Neuronal stem cell (in vitro differentiated cells): ENCODE measurements at regions not wholly inside any gene's neighbourhood (a gene's known extent, or its start where the extent isn't known, plus 50 kb on each side); places are given as distances from the start of the nearest gene placed in this dataset.
"Not testable (repeated sequence)": the region's sequence is repeated elsewhere in the genome, so short reads cannot be mapped to it uniquely, and the experiment has no call there.

Experiments used
- DNase-seq: peaks from one replicate; pipeline ENCODE4 v3.0.0-alpha.2; 2013; ENCODE audit warnings: low spot score
- H2AFZ ChIP-seq: one replicate; pipeline ENCODE4 v1.6.1; 2013; ENCODE audit warnings: mild to moderate bottlenecking, low read length, inconsistent platforms
- H2AK5ac ChIP-seq: 2 replicates; pipeline ENCODE4 v1.6.1; 2013; ENCODE audit warnings: low read depth, mild to moderate bottlenecking, inconsistent platforms, low read length, moderate library complexity, mixed read lengths
- H2BK120ac ChIP-seq: 2 replicates; pipeline ENCODE4 v1.6.1; 2013; ENCODE audit warnings: low read depth, mild to moderate bottlenecking, inconsistent platforms, low read length, moderate library complexity, mixed read lengths
- H2BK12ac ChIP-seq: one replicate; pipeline ENCODE4 v1.6.1; 2013; ENCODE audit warnings: low read length, inconsistent platforms
- H2BK15ac ChIP-seq: 2 replicates; pipeline ENCODE4 v1.6.1; 2013; ENCODE audit warnings: mild to moderate bottlenecking, low read length, inconsistent platforms, mixed read lengths
- H2BK5ac ChIP-seq: one replicate; pipeline ENCODE4 v1.6.1; 2013; ENCODE audit warnings: inconsistent platforms, mild to moderate bottlenecking, low read length, moderate library complexity
- H3K14ac ChIP-seq: one replicate; pipeline ENCODE4 v1.6.1; 2013; ENCODE audit warnings: low read length, inconsistent platforms
- H3K18ac ChIP-seq: 2 replicates; pipeline ENCODE4 v1.6.1; 2013; ENCODE audit warnings: low read length, inconsistent platforms
- H3K23ac ChIP-seq: 2 replicates; pipeline ENCODE4 v1.6.1; 2013; ENCODE audit warnings: low read depth, mild to moderate bottlenecking, mixed read lengths, low read length, inconsistent platforms; ENCODE audit not compliant: poor library complexity
- H3K27ac ChIP-seq: replicated peaks from 3 replicates; pipeline ENCODE4 v1.5.1; 2013; ENCODE audit warnings: low read length, inconsistent platforms
- H3K27me3 ChIP-seq, 3 experiments: 2 replicates each; pipeline ENCODE4 v1.6.1; 2013; ENCODE audit warnings: low read length in 3 of 3, mild to moderate bottlenecking in 2 of 3, inconsistent platforms in 1 of 3, low read depth in 1 of 3, mixed read lengths in 1 of 3, moderate library complexity in 1 of 3; ENCODE audit not compliant: control insufficient read depth in 3 of 3, insufficient read depth in 3 of 3
- H3K36me3 ChIP-seq, 2 donors: replicated peaks in 1 of 2; 2 replicates each; pipeline ENCODE4 v1.6.1; 2013; ENCODE audit warnings: low read length in 2 of 2; ENCODE audit not compliant: control insufficient read depth in 2 of 2, insufficient read depth in 2 of 2
- H3K4ac ChIP-seq: 2 replicates; pipeline ENCODE4 v1.6.1; 2013; ENCODE audit warnings: inconsistent platforms, mild to moderate bottlenecking, low read length, moderate library complexity
- H3K4me1 ChIP-seq, 2 donors: 1 replicate in 1 of 2; 2 replicates in 1 of 2; pipeline ENCODE4 v1.6.1; 2013; ENCODE audit warnings: low read length in 2 of 2, low read depth in 1 of 2; ENCODE audit not compliant: control insufficient read depth in 2 of 2, insufficient read depth in 1 of 2
- H3K4me2 ChIP-seq: one replicate; pipeline ENCODE4 v1.6.1; 2013; ENCODE audit warnings: mild to moderate bottlenecking, low read length, inconsistent platforms; ENCODE audit not compliant: insufficient read depth, poor library complexity, severe bottlenecking
- H3K4me3 ChIP-seq, 2 donors: 2 replicates each; pipeline ENCODE4 v1.5.1; 2013; ENCODE audit warnings: low read length in 2 of 2, mild to moderate bottlenecking in 2 of 2, inconsistent platforms in 1 of 2, moderate library complexity in 1 of 2
- H3K79me1 ChIP-seq: one replicate; pipeline ENCODE4 v1.6.1; 2013; ENCODE audit warnings: low read depth, mild to moderate bottlenecking, inconsistent platforms, low read length, moderate library complexity
- H3K9ac ChIP-seq: one replicate; pipeline ENCODE4 v1.6.1; 2013; ENCODE audit warnings: mild to moderate bottlenecking, low read depth, low read length, inconsistent platforms; ENCODE audit not compliant: poor library complexity
- H3K9me3 ChIP-seq, 2 donors: replicated peaks in 1 of 2; 2 replicates each; pipeline versions ENCODE3 to v1.6.1; 2013; ENCODE audit warnings: low read length in 2 of 2, mild to moderate bottlenecking in 2 of 2, inconsistent platforms in 1 of 2, low read depth in 1 of 2, mixed read lengths in 1 of 2, moderate library complexity in 1 of 2; ENCODE audit not compliant: control insufficient read depth in 2 of 2, insufficient read depth in 1 of 2
- H4K8ac ChIP-seq: one replicate; pipeline ENCODE4 v1.6.1; 2013; ENCODE audit warnings: low read depth, mild to moderate bottlenecking, inconsistent platforms, low read length, moderate library complexity
- H4K91ac ChIP-seq: one replicate; pipeline ENCODE4 v1.6.1; 2013; ENCODE audit warnings: low read length, low read depth, mild to moderate bottlenecking, inconsistent platforms; ENCODE audit not compliant: poor library complexity
- WGBS, 2 donors: extraction: QIAGEN DNeasy Blood & Tissue Kit; methylation state at CpG; one replicate each; pipeline ENCODE4 v1.1.7; 2013; ENCODE audit warnings: missing lambda C conversion rate in 2 of 2, mixed read lengths in 1 of 2; ENCODE audit not compliant: insufficient read length in 2 of 2, insufficient replicate concordance in 1 of 2; ENCODE audit errors: extremely low coverage in 2 of 2; 5-methylcytosine and 5-hydroxymethylcytosine counted together

DNA sequence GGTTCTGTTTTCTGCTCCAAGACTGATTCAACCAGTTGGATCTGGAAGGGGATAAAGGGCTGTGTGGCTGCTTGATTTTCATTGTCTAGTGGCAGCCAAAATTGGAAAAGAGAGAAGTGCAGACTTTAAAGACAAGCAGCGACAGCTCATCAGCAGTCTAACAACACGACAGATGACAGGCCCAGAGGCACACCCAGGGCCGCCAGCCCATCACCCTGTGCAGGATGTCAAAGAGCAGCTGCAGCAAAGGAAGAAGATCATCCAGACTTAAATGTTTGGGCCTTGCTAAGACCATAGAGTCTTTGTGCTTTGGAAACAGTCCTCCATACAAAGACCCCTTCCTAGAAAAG lies 421.0 kb upstream of the KLF12 start:
- no peak overlapping the region for H3K9ac ChIP-seq
- no peaks in the 10 kb centered on the region for H3K27me3 ChIP-seq
- no peak for DNase-seq
- no peak overlapping the region for H2AK5ac ChIP-seq
- H2BK15ac ChIP-seq, result no peak overlapping the region
- H3K79me1 ChIP-seq, result no peaks in the 10 kb centered on the region
- no peak overlapping the region for H3K4me3 ChIP-seq
- no peak overlapping the region for H3K27ac ChIP-seq
- no peaks in the 10 kb centered on the region for H3K36me3 ChIP-seq
- no peak overlapping the region for H3K4ac ChIP-seq
- no peak overlapping the region for H4K91ac ChIP-seq
- peak overlapping the region; percentile 83 for H2AFZ ChIP-seq
- no peak overlapping the region for H2BK12ac ChIP-seq
- no peak overlapping the region for H4K8ac ChIP-seq
- no CpG with 5 or more reads among the region's 3 CpGs for WGBS, 2 donors
- peaks cover 4 to 18% of the 10 kb centered on the region in 2 donors for H3K4me1 ChIP-seq
- H3K14ac ChIP-seq, result no peak overlapping the region
- H2BK120ac ChIP-seq, result no peak overlapping the region
- H3K23ac ChIP-seq, result no peak overlapping the region
- H3K4me2 ChIP-seq, result no peak overlapping the region
- H3K18ac ChIP-seq, result no peak overlapping the region
- peaks cover 0 to 7% of the 10 kb centered on the region in 2 donors for H3K9me3 ChIP-seq
- no peak overlapping the region for H2BK5ac ChIP-seq

DNA sequence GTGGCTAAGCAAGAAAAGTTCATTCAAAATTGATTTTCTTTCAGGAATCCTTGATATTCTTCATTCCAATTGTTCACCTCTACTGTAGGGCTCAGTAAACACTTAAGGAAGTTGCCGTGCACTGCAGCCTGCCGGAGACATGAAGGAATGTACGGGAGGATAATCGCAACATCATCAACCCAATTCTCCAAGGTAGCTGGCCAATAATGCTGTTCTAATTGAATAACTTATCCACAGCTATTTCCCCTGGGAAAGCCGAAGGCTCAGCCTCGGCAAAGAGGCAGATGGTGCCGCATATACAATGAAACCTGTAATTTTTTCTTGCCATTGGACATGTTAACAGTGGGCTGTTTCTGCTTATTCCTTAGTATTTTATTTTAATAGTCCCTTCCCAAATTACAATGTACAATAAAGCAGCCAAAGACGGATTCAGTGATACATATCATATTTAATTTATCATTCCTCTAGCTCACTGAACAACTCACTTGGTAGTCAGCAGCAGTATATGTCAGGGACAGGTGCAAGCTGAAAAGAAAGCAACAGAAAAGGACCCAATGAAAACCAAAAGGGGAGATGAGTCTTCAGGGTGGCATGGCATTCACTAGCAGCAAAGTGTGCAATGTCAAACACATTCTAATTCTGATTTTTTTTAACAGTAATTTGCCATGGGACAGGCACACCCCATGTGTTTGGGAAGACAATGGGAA lies 420.5 kb upstream of the KLF12 start:
- Histone ChIP-seq H3K27ac (no peak overlapping the region), H3K23ac (no peak overlapping the region), H3K18ac (no peak overlapping the region), H3K4me2 (no peak overlapping the region), H3K14ac (no peak overlapping the region), H2BK12ac (no peak overlapping the region), H2AK5ac (no peak overlapping the region), H3K4me1 (peaks cover 4 to 18% of the 10 kb centered on the region in 2 donors), H3K4me3 (no peak overlapping the region), H3K9ac (no peak overlapping the region), H2AFZ (peak overlapping the region; percentile 83), H4K91ac (no peak overlapping the region), H2BK15ac (no peak overlapping the region), H3K27me3 (no peaks in the 10 kb centered on the region), H3K79me1 (no peaks in the 10 kb centered on the region), H2BK120ac (no peak overlapping the region), H4K8ac (no peak overlapping the region), H3K4ac (no peak overlapping the region), H3K36me3 (no peaks in the 10 kb centered on the region), H3K9me3 (peaks cover 0 to 7% of the 10 kb centered on the region in 2 donors), H2BK5ac (no peak overlapping the region)
- WGBS, 2 donors, result no CpG with 5 or more reads among the region's 8 CpGs
- DNase-seq, result no peak

DNA sequence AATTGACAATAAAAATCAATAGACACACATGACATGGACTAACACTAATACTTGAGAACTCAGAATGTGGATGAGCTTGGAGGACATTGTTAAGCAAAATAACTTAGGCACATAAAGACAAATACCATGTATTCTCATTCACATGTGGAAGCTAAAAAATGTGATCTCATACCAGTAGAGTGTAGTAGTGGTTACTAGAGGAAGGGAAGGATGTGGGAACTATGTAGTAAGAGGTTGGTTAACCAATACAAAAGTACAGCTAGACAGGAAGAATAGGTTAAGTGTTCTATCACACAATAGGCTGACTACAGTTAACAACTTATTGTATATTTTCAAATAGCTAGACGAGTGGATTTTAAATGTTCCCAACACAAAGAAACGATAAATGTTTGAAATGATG lies 415.8 kb upstream of the KLF12 start:
- Histone ChIP-seq H4K8ac (no peak overlapping the region), H3K9ac (no peak overlapping the region), H3K27me3 (no peaks in the 10 kb centered on the region), H2BK5ac (no peak overlapping the region), H3K18ac (no peak overlapping the region), H2BK15ac (no peak overlapping the region), H4K91ac (no peak overlapping the region), H3K4me3 (no peak overlapping the region), H3K4me1 (peaks cover under 1 to 8% of the 10 kb centered on the region in 2 donors), H2BK120ac (no peak overlapping the region), H3K36me3 (no peaks in the 10 kb centered on the region), H3K4ac (no peak overlapping the region), H2AK5ac (no peak overlapping the region), H3K23ac (no peak overlapping the region), H3K4me2 (no peak overlapping the region), H3K27ac (no peak overlapping the region), H2AFZ (peak overlapping the region; percentile 24), H2BK12ac (no peak overlapping the region), H3K14ac (no peak overlapping the region), H3K9me3 (peaks cover 0 to 3% of the 10 kb centered on the region in 2 donors), H3K79me1 (no peaks in the 10 kb centered on the region)
- no CpG with 5 or more reads among the region's 2 CpGs for WGBS, 2 donors
- no peak for DNase-seq

DNA sequence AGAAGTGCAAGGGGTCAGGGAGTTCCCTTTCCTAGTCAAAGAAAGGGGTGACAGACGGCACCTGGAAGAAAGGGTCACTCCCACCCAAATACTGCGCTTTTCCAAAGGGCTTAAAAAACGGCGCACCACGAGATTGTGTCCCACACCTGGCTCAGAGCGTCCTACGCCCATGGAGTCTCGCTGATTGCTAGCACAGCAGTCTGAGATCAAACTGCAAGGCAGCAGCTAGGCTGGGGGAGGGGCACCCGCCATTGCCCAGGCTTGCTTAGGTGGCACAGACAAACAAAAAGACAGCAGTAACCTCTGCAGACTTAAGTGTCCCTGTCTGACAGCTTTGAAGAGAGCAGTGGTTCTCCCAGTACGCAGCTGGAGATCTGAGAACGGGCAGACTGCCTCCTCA lies 402.4 kb upstream of the KLF12 start:
- not testable (repeated sequence) for H2BK12ac ChIP-seq, H2AK5ac ChIP-seq, H3K36me3 ChIP-seq, H3K14ac ChIP-seq, H3K79me1 ChIP-seq, H3K27me3 ChIP-seq, H3K4me2 ChIP-seq, H4K8ac ChIP-seq, H3K4me3 ChIP-seq, H3K9ac ChIP-seq, H3K4ac ChIP-seq, H2AFZ ChIP-seq, H2BK15ac ChIP-seq, H3K4me1 ChIP-seq, H2BK120ac ChIP-seq, H3K18ac ChIP-seq, H2BK5ac ChIP-seq, H4K91ac ChIP-seq, H3K9me3 ChIP-seq, H3K27ac ChIP-seq, DNase-seq, H3K23ac ChIP-seq
- no CpG with 5 or more reads among the region's 11 CpGs for WGBS, 2 donors
